Lower leg skin (tissue), 4 donors: ENCODE measurements at regions not wholly inside any gene's neighbourhood (a gene's known extent, or its start where the extent isn't known, plus 50 kb on each side); places are given as distances from the start of the nearest gene placed in this dataset.
A peak's percentile ranks its signal among the peaks of the same experiment; 100 is the strongest.

ENCODE experiments used
- DNase-seq, 2 donors: peaks; one replicate each; pipeline ENCODE4 v3.0.0-alpha.2; 2019; ENCODE audit warnings: low spot score in 2 of 2
- H3K4me3 ChIP-seq: fragments of 200-600 bp; sonication (generic); 2 replicates; pipeline ENCODE4 v1.5.1; 2017; ENCODE audit warnings: mild to moderate bottlenecking, low read depth; ENCODE audit not compliant: poor library complexity, severe bottlenecking
- POLR2A ChIP-seq, 2 donors: fragments of 450-650 bp; IDR thresholded peaks; one replicate each; pipeline ENCODE4 v1.6.1; 2016 to 2017; ENCODE audit warnings: antibody characterized with exemption in 2 of 2, mild to moderate bottlenecking in 1 of 2, moderate library complexity in 1 of 2
- WGBS, 2 donors: methylation state at CpG; one replicate each; pipeline ENCODE4 v1.1.5; 2018; 5-methylcytosine and 5-hydroxymethylcytosine counted together
- intact Hi-C: fragments of 100-400 bp; cut with DNase I; formaldehyde crosslinking; loops from one replicate; pipeline ENCODE4 v1.15.0; 2023; ENCODE audit warnings: low total_unique reads
- TF ChIP-seq, protein P1 (sequence below), 3 donors: fragments of 450-650 bp; IDR thresholded peaks; one replicate each; pipeline ENCODE4 v1.5.1; 2016; ENCODE audit warnings: antibody characterized with exemption in 3 of 3, mild to moderate bottlenecking in 3 of 3, moderate library complexity in 2 of 3

DNA sequence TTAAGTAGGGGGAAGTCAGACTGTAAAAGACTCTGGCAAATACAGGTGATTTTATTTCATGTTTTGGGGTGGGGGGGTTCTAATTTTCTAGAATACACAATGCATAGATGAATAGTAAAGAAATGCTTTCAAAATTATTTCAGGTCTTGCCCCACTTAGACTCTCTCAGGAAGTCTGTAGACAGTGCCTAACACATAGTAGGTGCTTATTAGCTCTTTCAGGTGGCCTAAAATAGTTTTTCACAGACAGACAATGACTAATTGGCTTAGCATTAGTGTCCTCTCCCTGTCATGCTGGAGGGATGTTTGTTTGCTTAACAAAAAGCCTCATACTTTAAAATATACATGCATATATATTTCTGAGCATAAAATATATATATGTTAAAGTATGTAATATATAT lies 366.0 kb downstream of the SOX9 start:
- no peak for DNase-seq
- intact Hi-C loops = no loop called here
- no peak overlapping the region for H3K4me3 ChIP-seq
- no peak for TF ChIP-seq POLR2A (IDR thresholded peaks at IDR 0.05)
- TF ChIP-seq, protein P1, sequence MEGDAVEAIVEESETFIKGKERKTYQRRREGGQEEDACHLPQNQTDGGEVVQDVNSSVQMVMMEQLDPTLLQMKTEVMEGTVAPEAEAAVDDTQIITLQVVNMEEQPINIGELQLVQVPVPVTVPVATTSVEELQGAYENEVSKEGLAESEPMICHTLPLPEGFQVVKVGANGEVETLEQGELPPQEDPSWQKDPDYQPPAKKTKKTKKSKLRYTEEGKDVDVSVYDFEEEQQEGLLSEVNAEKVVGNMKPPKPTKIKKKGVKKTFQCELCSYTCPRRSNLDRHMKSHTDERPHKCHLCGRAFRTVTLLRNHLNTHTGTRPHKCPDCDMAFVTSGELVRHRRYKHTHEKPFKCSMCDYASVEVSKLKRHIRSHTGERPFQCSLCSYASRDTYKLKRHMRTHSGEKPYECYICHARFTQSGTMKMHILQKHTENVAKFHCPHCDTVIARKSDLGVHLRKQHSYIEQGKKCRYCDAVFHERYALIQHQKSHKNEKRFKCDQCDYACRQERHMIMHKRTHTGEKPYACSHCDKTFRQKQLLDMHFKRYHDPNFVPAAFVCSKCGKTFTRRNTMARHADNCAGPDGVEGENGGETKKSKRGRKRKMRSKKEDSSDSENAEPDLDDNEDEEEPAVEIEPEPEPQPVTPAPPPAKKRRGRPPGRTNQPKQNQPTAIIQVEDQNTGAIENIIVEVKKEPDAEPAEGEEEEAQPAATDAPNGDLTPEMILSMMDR (IDR thresholded peaks at IDR 0.05) = no peak

DNA sequence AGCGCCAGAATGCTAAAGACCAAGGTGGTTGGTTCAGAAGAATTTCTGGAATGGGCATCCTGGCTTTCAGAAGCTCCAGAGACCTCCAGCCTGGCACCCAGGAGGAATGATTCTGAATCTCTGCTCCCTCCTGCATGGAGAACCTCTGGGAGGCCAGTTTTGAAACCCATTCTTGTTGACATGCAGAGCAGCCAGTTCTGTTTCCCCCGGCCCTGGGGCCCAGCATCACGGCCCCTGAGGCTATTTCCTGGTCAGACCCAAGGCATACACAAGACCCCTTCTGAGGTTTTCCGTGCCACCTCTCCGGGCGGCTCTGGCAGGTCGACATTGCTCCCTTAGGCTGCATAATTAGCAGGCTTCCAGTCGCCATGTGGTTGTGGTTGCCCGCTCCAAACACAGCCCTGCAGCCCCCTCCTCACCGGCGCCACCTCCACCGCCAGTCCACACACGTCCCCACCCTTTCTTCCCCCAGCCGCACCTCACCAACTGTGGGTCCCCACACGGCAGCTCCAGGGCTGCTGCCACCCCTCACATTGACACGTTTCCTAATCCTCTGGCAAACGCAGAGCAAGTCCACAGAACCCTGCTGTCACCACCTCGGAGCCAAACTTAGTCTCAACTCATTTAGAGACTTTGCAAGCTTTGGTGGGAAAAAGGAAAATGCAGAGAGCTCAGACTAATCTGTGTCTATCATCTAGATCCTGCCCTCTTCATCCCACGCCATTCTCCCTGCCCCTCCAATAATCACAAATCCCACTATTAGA lies 367.1 kb downstream of the SOX9 start:
- TF ChIP-seq, protein P1 (IDR thresholded peaks at IDR 0.05) = no peak
- TF ChIP-seq POLR2A (IDR thresholded peaks at IDR 0.05) = no peak
- intact Hi-C loops = no loop called here
- H3K4me3 ChIP-seq = no peak overlapping the region
- 46 to 58% methylated on average over 19 of the region's 19 CpGs for WGBS, 2 donors
- peak in 1 of 2 donors; percentile 69 for DNase-seq

DNA sequence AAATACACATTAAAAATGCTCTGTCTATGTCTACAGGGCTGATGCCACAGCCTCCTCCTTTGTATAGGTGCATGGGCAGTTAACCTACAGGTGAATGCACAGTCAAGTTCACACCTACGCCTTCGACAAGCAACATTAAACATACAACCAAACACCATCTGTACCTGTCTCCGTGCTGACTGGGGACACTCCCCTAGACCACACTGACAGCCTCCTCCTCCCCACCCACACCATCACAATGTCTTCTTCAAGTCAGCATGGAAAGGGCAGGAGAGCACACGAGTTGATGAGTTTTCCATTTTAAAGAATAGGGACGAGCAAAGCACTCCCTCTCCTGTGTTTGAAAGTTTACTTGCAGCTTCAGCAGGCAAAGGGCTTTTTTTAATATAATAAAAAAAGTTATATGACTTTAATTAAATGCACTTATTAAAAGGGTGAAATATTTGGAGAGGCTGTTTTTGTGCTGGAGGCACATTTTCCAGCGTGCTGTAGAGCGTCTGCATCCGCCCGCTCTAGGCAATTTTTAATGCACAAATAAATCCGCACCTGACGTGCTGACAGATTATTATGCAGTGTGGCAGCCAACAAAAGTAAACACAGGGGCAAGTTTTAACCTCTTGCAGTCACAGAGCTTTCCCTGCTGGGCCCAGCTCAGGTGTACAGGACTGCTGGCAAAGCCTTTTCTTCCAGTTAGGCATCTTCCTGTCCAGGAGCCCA lies 367.9 kb downstream of the SOX9 start:
- intact Hi-C loops = no loop called here
- TF ChIP-seq POLR2A (IDR thresholded peaks at IDR 0.05) = no peak
- TF ChIP-seq, protein P1 (IDR thresholded peaks at IDR 0.05) = no peak
- WGBS, 2 donors = 29 to 49% methylated on average over 11 of the region's 11 CpGs
- H3K4me3 ChIP-seq = no peak overlapping the region
- DNase-seq = peak in 1 of 2 donors; percentile 63

GRCh38 chr17:72489272-72489641 lies 368.4 kb downstream of the SOX9 start:
- H3K4me3 ChIP-seq = no peak overlapping the region
- WGBS, 2 donors = 39 to 50% methylated on average over 5 of the region's 5 CpGs
- intact Hi-C loops = no loop called here
- no peak for DNase-seq
- no peak for TF ChIP-seq POLR2A (IDR thresholded peaks at IDR 0.05)
- TF ChIP-seq, protein P1 (IDR thresholded peaks at IDR 0.05) = no peak

DNA sequence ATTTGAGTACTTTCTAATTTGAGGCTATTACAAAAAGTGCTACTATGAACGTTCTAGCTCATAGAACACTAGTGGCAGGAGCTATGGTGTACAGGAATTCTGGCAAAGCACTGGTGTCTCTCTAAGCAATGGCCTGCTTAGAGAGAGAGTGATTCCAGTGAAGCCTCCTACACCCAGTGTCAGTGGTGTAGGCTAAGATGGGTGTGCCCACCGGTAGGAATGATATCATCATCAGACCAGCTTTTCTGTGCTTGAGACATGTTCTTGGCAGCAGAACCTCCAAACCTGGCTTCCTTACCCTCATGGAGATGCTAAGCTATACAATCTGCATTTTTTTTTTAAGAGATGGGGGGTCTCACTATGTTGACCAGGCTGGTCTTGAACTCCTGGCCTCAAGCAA lies 370.3 kb downstream of the SOX9 start:
- WGBS, 2 donors = 58 to 60% methylated on average over 2 of the region's 2 CpGs

More for the DNA sequence above, 370.3 kb downstream of the SOX9 start:
- H3K4me3 ChIP-seq = no peak overlapping the region
- intact Hi-C loops = no loop called here
- no peak for DNase-seq
- TF ChIP-seq POLR2A (IDR thresholded peaks at IDR 0.05) = no peak
- TF ChIP-seq, protein P1 (IDR thresholded peaks at IDR 0.05) = no peak
